MM.1S (cell line): ENCODE measurements at regions not wholly inside any gene's neighbourhood (a gene's known extent, or its start where the extent isn't known, plus 50 kb on each side); places are given as distances from the start of the nearest gene placed in this dataset.

ENCODE experiments used
- EZH2 ChIP-seq: fragments of 300-600 bp; sonication (generic); optimal IDR thresholded peaks from 2 replicates; pipeline ENCODE3; 2017; ENCODE audit warnings: low read depth, mild to moderate bottlenecking, antibody characterized with exemption, low read length, mixed read lengths
- TF ChIP-seq, protein P1 (sequence below): fragments of 300-600 bp; sonication (generic); IDR thresholded peaks from 2 replicates; pipeline ENCODE4 v1.5.1; 2016; ENCODE audit warnings: antibody characterized with exemption, low read length, mixed read lengths

DNA sequence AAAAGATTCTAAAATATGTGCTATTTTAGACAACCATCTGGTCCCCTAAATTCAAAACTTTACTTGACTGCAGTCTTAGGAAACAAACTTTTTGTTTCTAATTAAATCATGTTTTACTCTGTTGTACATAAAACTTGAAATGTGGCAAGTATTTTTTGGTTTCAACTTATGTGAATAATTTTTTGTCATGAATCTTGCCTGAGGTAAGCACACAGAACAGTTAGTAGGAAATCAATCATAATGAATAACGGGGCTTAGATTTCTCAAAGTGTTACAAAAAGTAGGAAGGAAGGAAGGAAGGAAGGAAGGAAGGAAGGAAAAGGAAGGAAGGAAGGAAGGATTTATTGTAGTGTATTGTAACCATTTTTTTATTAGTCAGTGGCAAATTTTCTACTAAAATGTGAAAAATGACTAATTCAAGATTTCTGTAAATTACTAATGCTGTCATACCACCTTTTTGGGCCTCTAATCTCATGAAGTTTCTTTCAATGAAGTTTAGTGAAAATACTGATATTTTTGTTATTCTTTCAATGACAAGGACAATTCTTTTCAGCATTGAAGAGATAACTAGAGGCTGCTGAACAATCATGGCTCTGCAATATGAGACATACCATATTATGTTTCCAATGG lies 1689.2 kb downstream of the OTOL1 start:
- TF ChIP-seq, protein P1, sequence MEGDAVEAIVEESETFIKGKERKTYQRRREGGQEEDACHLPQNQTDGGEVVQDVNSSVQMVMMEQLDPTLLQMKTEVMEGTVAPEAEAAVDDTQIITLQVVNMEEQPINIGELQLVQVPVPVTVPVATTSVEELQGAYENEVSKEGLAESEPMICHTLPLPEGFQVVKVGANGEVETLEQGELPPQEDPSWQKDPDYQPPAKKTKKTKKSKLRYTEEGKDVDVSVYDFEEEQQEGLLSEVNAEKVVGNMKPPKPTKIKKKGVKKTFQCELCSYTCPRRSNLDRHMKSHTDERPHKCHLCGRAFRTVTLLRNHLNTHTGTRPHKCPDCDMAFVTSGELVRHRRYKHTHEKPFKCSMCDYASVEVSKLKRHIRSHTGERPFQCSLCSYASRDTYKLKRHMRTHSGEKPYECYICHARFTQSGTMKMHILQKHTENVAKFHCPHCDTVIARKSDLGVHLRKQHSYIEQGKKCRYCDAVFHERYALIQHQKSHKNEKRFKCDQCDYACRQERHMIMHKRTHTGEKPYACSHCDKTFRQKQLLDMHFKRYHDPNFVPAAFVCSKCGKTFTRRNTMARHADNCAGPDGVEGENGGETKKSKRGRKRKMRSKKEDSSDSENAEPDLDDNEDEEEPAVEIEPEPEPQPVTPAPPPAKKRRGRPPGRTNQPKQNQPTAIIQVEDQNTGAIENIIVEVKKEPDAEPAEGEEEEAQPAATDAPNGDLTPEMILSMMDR, result no peak
- TF ChIP-seq EZH2, result no peak
